ENCODE measurements at regions not wholly inside any gene's neighbourhood (a gene's known extent, or its start where the extent isn't known, plus 50 kb on each side); places are given as distances from the start of the nearest gene placed in this dataset.
A peak's percentile ranks its signal among the peaks of the same experiment; 100 is the strongest.

- TF ChIP-seq CTCF (IDR thresholded peaks at IDR 0.05) (no peak), ZNF263 (CRISPR knock-in tag; IDR thresholded peaks at IDR 0.05; ENCODE audit: low read depth) (no peak), NFATC4 (CRISPR knock-in tag; IDR thresholded peaks at IDR 0.05) (no peak), ZNF671 (CRISPR knock-in tag; IDR thresholded peaks at IDR 0.05) (no peak), OVOL2 (CRISPR knock-in tag; IDR thresholded peaks at IDR 0.05; ENCODE audit: borderline replicate concordance) (no peak)
Measured at GRCh38 chr21:33125680-33126375, 55.9 kb downstream of the OLIG1 start (continued).

- Mint-ChIP-seq H3K27me3 (ENCODE audit: low read depth) (peaks cover 16% of the 10 kb centered on the region), H3K9me3 (no peaks in the 10 kb centered on the region), H3K4me3 (no peak overlapping the region), H3K4me1 (peaks cover 48% of the 10 kb centered on the region), H3K27ac (no peak overlapping the region), H3K36me3 (no peaks in the 10 kb centered on the region)
- TF ChIP-seq ZNF232 (CRISPR knock-in tag; IDR thresholded peaks at IDR 0.05) = no peak
- no peak for TF ChIP-seq ZNF416 (CRISPR knock-in tag; IDR thresholded peaks at IDR 0.05)
- CTCF ChIA-PET = interaction anchor here (0.7 to 5.5 kb wide), 47 partner anchors 8 to 324 kb away, joined by 3 to 92 read pairs (median 5); partner anchors contain the start of genes OLIG1 and OLIG2
- POLR2A ChIA-PET = interaction anchor here (0.6 to 1.1 kb wide), 6 partner anchors 14 to 353 kb away, joined by 3 to 5 read pairs (median 4); partner anchors contain the start of gene TMEM50B
- ATAC-seq (no peak), DNase-seq (ENCODE audit: low spot score) (no peak)
Measured at GRCh38 chr21:33126569-33126968, 56.6 kb downstream of the OLIG1 start.

GRCh38 chr21:33127154-33127867, 57.4 kb downstream of the OLIG1 start:
- Mint-ChIP-seq H3K9me3 (no peaks in the 10 kb centered on the region), H3K27ac (no peak overlapping the region), H3K4me3 (peak overlapping the region; percentile 58), H3K4me1 (peaks cover 42% of the 10 kb centered on the region), H3K27me3 (ENCODE audit: low read depth) (peaks cover 16% of the 10 kb centered on the region), H3K36me3 (no peaks in the 10 kb centered on the region)
- no peak for TF ChIP-seq ZNF416 (CRISPR knock-in tag; IDR thresholded peaks at IDR 0.05)
- no peak for TF ChIP-seq NFATC4 (CRISPR knock-in tag; IDR thresholded peaks at IDR 0.05)
- TF ChIP-seq NR2C2 (CRISPR knock-in tag; IDR thresholded peaks at IDR 0.05) = no peak
- no peak for TF ChIP-seq CDX4 (CRISPR knock-in tag; IDR thresholded peaks at IDR 0.05; ENCODE audit: borderline replicate concordance)
- no peak for TF ChIP-seq SMAD4 (CRISPR knock-in tag; IDR thresholded peaks at IDR 0.05)
- no peak for TF ChIP-seq FOXJ3 (CRISPR knock-in tag; IDR thresholded peaks at IDR 0.05; ENCODE audit: borderline replicate concordance)
- TF ChIP-seq MAX (CRISPR knock-in tag; IDR thresholded peaks at IDR 0.05) = no peak
- no peak for TF ChIP-seq ZSCAN18 (CRISPR knock-in tag; IDR thresholded peaks at IDR 0.05)
- TF ChIP-seq CTCF (IDR thresholded peaks at IDR 0.05) = peak; percentile 65
- ChIA-PET CTCF (interaction anchor here (0.6 to 5.5 kb wide), 53 partner anchors 9 to 1193 kb away, joined by 3 to 92 read pairs (median 5); partner anchors contain the start of genes OLIG1 and OLIG2), POLR2A (interaction anchor here (0.6 to 1.1 kb wide), 2 partner anchors 18 to 103 kb away, joined by 3 to 5 read pairs; no protein-coding TSS in a partner anchor)
- DNase-seq (ENCODE audit: low spot score) (peak; percentile 82), ATAC-seq (peak; percentile 94)
